ENCODE measurements at regions not wholly inside any gene's neighbourhood (a gene's known extent, or its start where the extent isn't known, plus 50 kb on each side); places are given as distances from the start of the nearest gene placed in this dataset.

DNA sequence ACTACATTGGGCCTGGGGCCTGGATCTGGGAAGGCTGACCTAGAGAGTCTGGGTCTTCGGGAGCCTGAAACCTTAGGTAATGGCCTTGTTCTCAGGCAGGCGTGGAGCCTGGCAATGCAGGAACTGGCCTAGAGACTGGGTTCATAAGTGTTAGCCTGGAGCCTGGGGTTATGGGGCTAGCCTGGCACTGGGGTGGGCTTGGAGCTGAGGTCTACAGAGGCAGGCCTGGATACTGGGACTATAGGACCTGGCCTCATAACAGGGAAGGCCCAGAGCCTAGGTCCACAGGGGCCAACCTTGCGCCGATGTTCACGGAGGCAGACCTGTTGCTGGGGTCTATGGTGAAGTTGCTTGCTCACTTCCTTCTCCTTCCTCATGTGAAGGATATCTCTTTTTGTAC lies 843.8 kb upstream of the GJE1 start:
- Histone ChIP-seq H3K4me3 (ENCODE audit: low read depth, low read length, poor library complexity, severe bottlenecking) (no peak overlapping the region), H3K27ac (ENCODE audit: low read depth, low read length, poor library complexity, severe bottlenecking) (no peak overlapping the region), H3K4me1 (ENCODE audit: insufficient read depth, low read length, poor library complexity, severe bottlenecking) (no peaks in the 10 kb centered on the region), H3K27me3 (replicated peaks; ENCODE audit: insufficient read depth, low read depth, low read length, poor library complexity) (no peaks in the 10 kb centered on the region), H3K9me3 (ENCODE audit: low read depth, low read length, poor library complexity, severe bottlenecking) (peaks cover 4% of the 10 kb centered on the region), H3K36me3 (ENCODE audit: insufficient read depth, low read length, poor library complexity, severe bottlenecking) (no peaks in the 10 kb centered on the region)
- no peak for DNase-seq (ENCODE audit: low spot score)
- no TSS peak for BruUV-seq (replicated peaks)
- intact Hi-C loops (cut with micrococcal nuclease; ENCODE audit: unreplicated experiment): no loop called here
- CTCF ChIA-PET: no interaction called here
- POLR2A ChIA-PET (ENCODE audit: low non-redundant PET): no interaction called here
- TF ChIP-seq EZH2 (IDR thresholded peaks at IDR 0.05; ENCODE audit: borderline replicate concordance, low read depth, low read length, poor library complexity, severe bottlenecking) (no peak), CTCF (conservative IDR thresholded peaks at IDR 0.05; ENCODE audit: low read depth, low read length) (no peak)

- Histone ChIP-seq H3K27me3 (replicated peaks; ENCODE audit: insufficient read depth, low read depth, low read length, poor library complexity) (no peaks in the 10 kb centered on the region), H3K27ac (ENCODE audit: low read depth, low read length, poor library complexity, severe bottlenecking) (no peak overlapping the region), H3K4me3 (ENCODE audit: low read depth, low read length, poor library complexity, severe bottlenecking) (no peak overlapping the region), H3K9me3 (ENCODE audit: low read depth, low read length, poor library complexity, severe bottlenecking) (peaks cover under 1% of the 10 kb centered on the region), H3K36me3 (ENCODE audit: insufficient read depth, low read length, poor library complexity, severe bottlenecking) (no peaks in the 10 kb centered on the region), H3K4me1 (ENCODE audit: insufficient read depth, low read length, poor library complexity, severe bottlenecking) (no peaks in the 10 kb centered on the region)
- no peak for TF ChIP-seq CTCF (conservative IDR thresholded peaks at IDR 0.05; ENCODE audit: low read depth, low read length)
- no peak for TF ChIP-seq EZH2 (IDR thresholded peaks at IDR 0.05; ENCODE audit: borderline replicate concordance, low read depth, low read length, poor library complexity, severe bottlenecking)
- intact Hi-C loops (cut with micrococcal nuclease; ENCODE audit: unreplicated experiment): no loop called here
- no peak for DNase-seq (ENCODE audit: low spot score)
- BruUV-seq (replicated peaks): no TSS peak
- ChIA-PET CTCF (no interaction called here), POLR2A (ENCODE audit: low non-redundant PET) (no interaction called here)
These were observed 850.5 kb upstream of the GJE1 start for GRCh38 chr6:141282263-141282662.

- TF ChIP-seq EZH2 (IDR thresholded peaks at IDR 0.05; ENCODE audit: borderline replicate concordance, low read depth, low read length, poor library complexity, severe bottlenecking) (no peak), CTCF (conservative IDR thresholded peaks at IDR 0.05; ENCODE audit: low read depth, low read length) (no peak)
- intact Hi-C loops (cut with micrococcal nuclease; ENCODE audit: unreplicated experiment): no loop called here
- Histone ChIP-seq H3K4me1 (ENCODE audit: insufficient read depth, low read length, poor library complexity, severe bottlenecking) (peaks cover 5% of the 10 kb centered on the region), H3K36me3 (ENCODE audit: insufficient read depth, low read length, poor library complexity, severe bottlenecking) (no peaks in the 10 kb centered on the region), H3K4me3 (ENCODE audit: low read depth, low read length, poor library complexity, severe bottlenecking) (no peak overlapping the region), H3K9me3 (ENCODE audit: low read depth, low read length, poor library complexity, severe bottlenecking) (no peaks in the 10 kb centered on the region), H3K27me3 (replicated peaks; ENCODE audit: insufficient read depth, low read depth, low read length, poor library complexity) (no peaks in the 10 kb centered on the region), H3K27ac (ENCODE audit: low read depth, low read length, poor library complexity, severe bottlenecking) (no peak overlapping the region)
- CTCF ChIA-PET: no interaction called here
- POLR2A ChIA-PET (ENCODE audit: low non-redundant PET): no interaction called here
- no TSS peak for BruUV-seq (replicated peaks)
- DNase-seq (ENCODE audit: low spot score): no peak
These were observed 863.0 kb upstream of the GJE1 start for GRCh38 chr6:141269684-141270083.

Measured in A673 (cell line).